ENCODE measurements at regions not wholly inside any gene's neighbourhood (a gene's known extent, or its start where the extent isn't known, plus 50 kb on each side); places are given as distances from the start of the nearest gene placed in this dataset.

GRCh38 chr7:45511721-45512597, 62.2 kb upstream of the ADCY1 start:
- CTCF ChIA-PET, result no interaction called here
- DNase-seq (ENCODE audit: extremely low spot score), result no peak
- TF ChIP-seq CTCF (IDR thresholded peaks at IDR 0.05; ENCODE audit: control extremely low read depth, extremely low read depth, low read depth, missing control alignments), result no peak
- POLR2A ChIA-PET, result interaction anchor here (0.5 kb wide), 1 partner anchor 136 kb away, joined by 3 read pairs; no protein-coding TSS in a partner anchor

GRCh38 chr7:45514944-45515343, 59.2 kb upstream of the ADCY1 start:
- ChIA-PET POLR2A (no interaction called here), CTCF (no interaction called here)
- no peak for TF ChIP-seq CTCF (IDR thresholded peaks at IDR 0.05; ENCODE audit: control extremely low read depth, extremely low read depth, low read depth, missing control alignments)
- DNase-seq (ENCODE audit: extremely low spot score), result no peak

GRCh38 chr7:45515346-45515745, 58.8 kb upstream of the ADCY1 start:
- no peak for TF ChIP-seq CTCF (IDR thresholded peaks at IDR 0.05; ENCODE audit: control extremely low read depth, extremely low read depth, low read depth, missing control alignments)
- DNase-seq (ENCODE audit: extremely low spot score), result no peak

More at GRCh38 chr7:45515346-45515745, 58.8 kb upstream of the ADCY1 start:
- POLR2A ChIA-PET, result no interaction called here
- CTCF ChIA-PET, result no interaction called here

Data from GM10248 (cell line).